H9 (cell line): ENCODE measurements at regions not wholly inside any gene's neighbourhood (a gene's known extent, or its start where the extent isn't known, plus 50 kb on each side); places are given as distances from the start of the nearest gene placed in this dataset.

Source experiments
- DNase-seq: peaks from one replicate; pipeline ENCODE4 v3.0.0-alpha.2; 2017
- H2AFZ ChIP-seq: one replicate; pipeline ENCODE4 v1.6.1; 2013; ENCODE audit warnings: mild to moderate bottlenecking, low read length, control low read depth, moderate library complexity
- H2AK5ac ChIP-seq: 2 replicates; pipeline ENCODE4 v1.6.1; 2013; ENCODE audit warnings: low read length, control low read depth, mixed read lengths; ENCODE audit not compliant: insufficient read length
- H2BK120ac ChIP-seq: one replicate; pipeline ENCODE4 v1.6.1; 2013; ENCODE audit warnings: low read depth, mild to moderate bottlenecking, low read length, control low read depth, inconsistent platforms; ENCODE audit not compliant: poor library complexity, severe bottlenecking
- H2BK12ac ChIP-seq: 2 replicates; pipeline ENCODE4 v1.6.1; 2013; ENCODE audit warnings: low read length, control low read depth, mixed read lengths, low read depth; ENCODE audit not compliant: insufficient read length
- H2BK15ac ChIP-seq: 2 replicates; pipeline ENCODE4 v1.6.1; 2013; ENCODE audit warnings: low read depth, low read length, control low read depth
- H2BK20ac ChIP-seq: one replicate; pipeline ENCODE4 v1.6.1; 2013; ENCODE audit warnings: low read depth, mild to moderate bottlenecking, low read length, control low read depth, inconsistent platforms; ENCODE audit not compliant: poor library complexity, severe bottlenecking
- H2BK5ac ChIP-seq: 2 replicates; pipeline ENCODE4 v1.6.1; 2013; ENCODE audit warnings: low read length, control low read depth, mixed read lengths; ENCODE audit not compliant: insufficient read length
- H3K14ac ChIP-seq: 2 replicates; pipeline ENCODE4 v1.6.1; 2013; ENCODE audit warnings: low read length, control low read depth; ENCODE audit not compliant: insufficient read depth
- H3K18ac ChIP-seq: 2 replicates; pipeline ENCODE4 v1.6.1; 2013; ENCODE audit warnings: low read depth, mild to moderate bottlenecking, mixed read lengths, low read length, control low read depth; ENCODE audit not compliant: insufficient read length
- H3K23ac ChIP-seq: 2 replicates; pipeline ENCODE4 v1.6.1; 2013; ENCODE audit warnings: low read length, control low read depth, mixed read lengths, low read depth; ENCODE audit not compliant: insufficient read length
- H3K23me2 ChIP-seq: 2 replicates; pipeline ENCODE4 v1.6.1; 2013; ENCODE audit warnings: low read depth, mild to moderate bottlenecking, mixed read lengths, low read length, control low read depth; ENCODE audit not compliant: insufficient read length, poor library complexity, severe bottlenecking
- H3K27ac ChIP-seq: 2 replicates; pipeline ENCODE4 v1.5.1; 2013; ENCODE audit warnings: low read length, control low read depth, mixed read lengths, low read depth; ENCODE audit not compliant: insufficient read length
- H3K27me3 ChIP-seq: 2 replicates; pipeline ENCODE4 v1.6.1; 2013; ENCODE audit warnings: low read length, control low read depth, inconsistent platforms; ENCODE audit not compliant: insufficient read depth
- H3K4ac ChIP-seq: 2 replicates; pipeline ENCODE4 v1.6.1; 2013; ENCODE audit warnings: low read depth, mild to moderate bottlenecking, control low read depth, inconsistent platforms, low read length, moderate library complexity
- H3K4me1 ChIP-seq: 2 replicates; pipeline ENCODE4 v1.6.1; 2013; ENCODE audit warnings: low read length, control low read depth, inconsistent platforms; ENCODE audit not compliant: insufficient read depth
- H3K4me2 ChIP-seq: 2 replicates; pipeline ENCODE4 v1.6.1; 2013; ENCODE audit warnings: low read length, control low read depth, mixed read lengths; ENCODE audit not compliant: insufficient read length, insufficient read depth
- H3K56ac ChIP-seq: 2 replicates; pipeline ENCODE4 v1.6.1; 2013; ENCODE audit warnings: low read depth, mild to moderate bottlenecking, mixed read lengths, low read length, control low read depth; ENCODE audit not compliant: insufficient read length
- H3K79me1 ChIP-seq: 2 replicates; pipeline ENCODE4 v1.6.1; 2013; ENCODE audit warnings: low read depth, mild to moderate bottlenecking, moderate library complexity, low read length, control low read depth, inconsistent platforms; ENCODE audit not compliant: insufficient read depth, poor library complexity, severe bottlenecking
- H3K79me2 ChIP-seq: 2 replicates; pipeline ENCODE4 v1.6.1; 2013; ENCODE audit warnings: low read length, control low read depth, inconsistent platforms; ENCODE audit not compliant: insufficient read depth
- H3K9ac ChIP-seq: 2 replicates; pipeline ENCODE4 v1.6.1; 2013; ENCODE audit warnings: low read length, control low read depth, mixed read lengths; ENCODE audit not compliant: insufficient read length; ENCODE audit errors: extremely low read depth
- H3K9me3 ChIP-seq: one replicate; pipeline ENCODE4 v1.6.1; 2013; ENCODE audit warnings: low read depth, low read length, inconsistent platforms; ENCODE audit not compliant: control insufficient read depth
- H3T11ph ChIP-seq: one replicate; pipeline ENCODE4 v1.6.1; 2013; ENCODE audit warnings: mild to moderate bottlenecking, low read length, control low read depth, inconsistent platforms
- H4K20me1 ChIP-seq: one replicate; pipeline ENCODE4 v1.6.1; 2013; ENCODE audit not compliant: control insufficient read depth, insufficient read length, insufficient read depth
- H4K5ac ChIP-seq: 2 replicates; pipeline ENCODE4 v1.6.1; 2013; ENCODE audit warnings: low read depth, mild to moderate bottlenecking, mixed read lengths, low read length, control low read depth; ENCODE audit not compliant: insufficient read length
- H4K8ac ChIP-seq: replicated peaks from 2 replicates; pipeline ENCODE4 v1.6.1; 2013; ENCODE audit warnings: low read length, control low read depth, mixed read lengths, low read depth; ENCODE audit not compliant: insufficient read length
- H4K91ac ChIP-seq: 2 replicates; pipeline ENCODE4 v1.6.1; 2013; ENCODE audit warnings: low read depth, mild to moderate bottlenecking, moderate library complexity, mixed read lengths, low read length, control low read depth; ENCODE audit not compliant: insufficient read length
- H3K27ac Mint-ChIP-seq, 3 experiments: 2 replicates in 2 of 3; 3 replicates in 1 of 3; pipeline ENCODE4 v1.8.0; 2020 to 2021; ENCODE audit warnings: mixed read lengths in 3 of 3, mild to moderate bottlenecking in 1 of 3, moderate library complexity in 1 of 3
- H3K27me3 Mint-ChIP-seq: 2 replicates; pipeline ENCODE4 v1.8.0; 2021; ENCODE audit warnings: low read depth, mild to moderate bottlenecking, moderate library complexity, mixed read lengths
- H3K36me3 Mint-ChIP-seq, 3 experiments: 2 replicates in 2 of 3; 3 replicates in 1 of 3; pipeline ENCODE4 v1.8.0; 2020 to 2021; ENCODE audit warnings: low read depth in 3 of 3, mixed read lengths in 3 of 3; ENCODE audit not compliant: insufficient read depth in 1 of 3
- H3K4me1 Mint-ChIP-seq, 2 experiments: 2 replicates each; pipeline ENCODE4 v1.8.0; 2020; ENCODE audit warnings: mixed read lengths in 2 of 2
- H3K4me3 Mint-ChIP-seq, 2 experiments: 2 replicates in 1 of 2; 3 replicates in 1 of 2; pipeline ENCODE4 v1.8.0; 2020 to 2021; ENCODE audit warnings: mild to moderate bottlenecking in 2 of 2, mixed read lengths in 2 of 2, moderate library complexity in 1 of 2
- H3K9me3 Mint-ChIP-seq, 2 experiments: 2 replicates in 1 of 2; 3 replicates in 1 of 2; pipeline ENCODE4 v1.8.0; 2020; ENCODE audit warnings: mild to moderate bottlenecking in 2 of 2, mixed read lengths in 2 of 2, moderate library complexity in 1 of 2
- CTCF ChIP-seq: fragments of 200-600 bp; sonication (generic); conservative IDR thresholded peaks from 3 replicates; pipeline ENCODE4 v1.8.0; 2021; ENCODE audit warnings: antibody characterized with exemption, mild to moderate bottlenecking
- WGBS: extraction: QIAGEN DNeasy Blood & Tissue Kit; methylation state at CpG from one replicate; pipeline ENCODE4 v1.1.7; 2013; ENCODE audit warnings: missing lambda C conversion rate, low lambda C conversion rate, mixed read lengths; ENCODE audit not compliant: insufficient read length; ENCODE audit errors: extremely low coverage; 5-methylcytosine and 5-hydroxymethylcytosine counted together

- H3K23ac ChIP-seq: no peak overlapping the region
- H3K56ac ChIP-seq: no peak overlapping the region
- no peak overlapping the region for H2BK120ac ChIP-seq
- H3K4me3 Mint-ChIP-seq: no peak overlapping the region
- no peaks in the 10 kb centered on the region for H3K9me3 Mint-ChIP-seq
- H2BK5ac ChIP-seq: no peak overlapping the region
- no CpG with 5 or more reads among the region's 2 CpGs for WGBS
- no peak overlapping the region for H3K4ac ChIP-seq
- no peak for DNase-seq
- H3K4me1 Mint-ChIP-seq: peaks cover 4 to 5% of the 10 kb centered on the region in 2 experiments
- no peaks in the 10 kb centered on the region for H3K36me3 Mint-ChIP-seq
- no peak overlapping the region for H2BK15ac ChIP-seq
- H4K91ac ChIP-seq: no peak overlapping the region
- TF ChIP-seq CTCF: no peak
- no peaks in the 10 kb centered on the region for H3K27me3 ChIP-seq
- no peak overlapping the region for H2AFZ ChIP-seq
- H3K4me2 ChIP-seq: no peak overlapping the region
- no peaks in the 10 kb centered on the region for H3K79me2 ChIP-seq
- no peaks in the 10 kb centered on the region for H3K23me2 ChIP-seq
- no peak overlapping the region for H4K5ac ChIP-seq
- H2BK12ac ChIP-seq: no peak overlapping the region
- H3K9me3 ChIP-seq: no peaks in the 10 kb centered on the region
- H4K8ac ChIP-seq: no peak overlapping the region
- no peaks in the 10 kb centered on the region for H4K20me1 ChIP-seq
- no peak overlapping the region for H3K27ac Mint-ChIP-seq
- H3K18ac ChIP-seq: no peak overlapping the region
- no peaks in the 10 kb centered on the region for H3K4me1 ChIP-seq
- no peak overlapping the region for H3T11ph ChIP-seq
- H2AK5ac ChIP-seq: no peak overlapping the region
- H3K79me1 ChIP-seq: no peaks in the 10 kb centered on the region
- no peak overlapping the region for H3K9ac ChIP-seq
- H3K14ac ChIP-seq: no peak overlapping the region
- no peaks in the 10 kb centered on the region for H3K27me3 Mint-ChIP-seq
- no peak overlapping the region for H2BK20ac ChIP-seq
- H3K27ac ChIP-seq: no peak overlapping the region
These were observed 130.8 kb upstream of the FLRT2 start for GRCh38 chr14:85399186-85399585.
